Kidney epithelial cell (primary cell): ENCODE measurements at regions not wholly inside any gene's neighbourhood (a gene's known extent, or its start where the extent isn't known, plus 50 kb on each side); places are given as distances from the start of the nearest gene placed in this dataset.
"Not testable (repeated sequence)": the region's sequence is repeated elsewhere in the genome, so short reads cannot be mapped to it uniquely, and the experiment has no call there.

ENCODE experiments used
- DNase-seq: peaks from one replicate; pipeline ENCODE4 v3.0.0-alpha.2; 2010; ENCODE audit warnings: low read depth
- H3K27me3 ChIP-seq: 2 replicates; pipeline ENCODE4 v1.6.0; 2011; ENCODE audit warnings: low read length; ENCODE audit not compliant: control insufficient read depth, insufficient read depth
- H3K36me3 ChIP-seq: 2 replicates; pipeline ENCODE4 v1.5.1; 2011; ENCODE audit warnings: low read length; ENCODE audit not compliant: control insufficient read depth, insufficient read depth
- H3K4me3 ChIP-seq: 2 replicates; pipeline ENCODE4 v1.5.1; 2011; ENCODE audit warnings: low read depth, mild to moderate bottlenecking, control low read depth, low read length
- CTCF ChIP-seq: IDR thresholded peaks from 2 replicates; pipeline ENCODE4 v1.5.1; 2011; ENCODE audit warnings: mild to moderate bottlenecking, moderate library complexity, low read length, control low read depth, inconsistent platforms; ENCODE audit not compliant: insufficient read depth, poor library complexity, severe bottlenecking

- no peak for TF ChIP-seq CTCF
- no peak for DNase-seq
- H3K4me3 ChIP-seq, result no peak overlapping the region
- H3K27me3 ChIP-seq, result no peaks in the 10 kb centered on the region
- H3K36me3 ChIP-seq, result no peaks in the 10 kb centered on the region
These were observed 1180.3 kb upstream of the B3GALT2 start for GRCh38 chr1:194366705-194367104.

- Histone ChIP-seq H3K36me3 (no peaks in the 10 kb centered on the region), H3K4me3 (no peak overlapping the region), H3K27me3 (no peaks in the 10 kb centered on the region)
- DNase-seq, result no peak
- TF ChIP-seq CTCF, result no peak
These were observed 1175.9 kb upstream of the B3GALT2 start for GRCh38 chr1:194362327-194362726.

GRCh38 chr1:194361374-194362131 is 1175.1 kb upstream of the B3GALT2 start:
- DNase-seq, result no peak
- no peak overlapping the region for H3K4me3 ChIP-seq
- TF ChIP-seq CTCF, result no peak
- H3K27me3 ChIP-seq, result no peaks in the 10 kb centered on the region
- no peaks in the 10 kb centered on the region for H3K36me3 ChIP-seq

- Histone ChIP-seq H3K36me3 (no peaks in the 10 kb centered on the region), H3K4me3 (no peak overlapping the region), H3K27me3 (no peaks in the 10 kb centered on the region)
- DNase-seq, result no peak
- no peak for TF ChIP-seq CTCF
These were observed 1171.8 kb upstream of the B3GALT2 start for GRCh38 chr1:194358208-194358581.

- H3K36me3 ChIP-seq, DNase-seq, H3K27me3 ChIP-seq, H3K4me3 ChIP-seq: not testable (repeated sequence)
These were observed 1171.3 kb upstream of the B3GALT2 start for GRCh38 chr1:194357573-194358207.

GRCh38 chr1:194355488-194356106 is 1169.2 kb upstream of the B3GALT2 start:
- no peak for TF ChIP-seq CTCF
- no peak overlapping the region for H3K4me3 ChIP-seq
- H3K36me3 ChIP-seq, result no peaks in the 10 kb centered on the region
- DNase-seq, result no peak
- H3K27me3 ChIP-seq, result no peaks in the 10 kb centered on the region
